Erythroblast (primary cell): ENCODE measurements at regions not wholly inside any gene's neighbourhood (a gene's known extent, or its start where the extent isn't known, plus 50 kb on each side); places are given as distances from the start of the nearest gene placed in this dataset.
"Not testable (repeated sequence)": the region's sequence is repeated elsewhere in the genome, so short reads cannot be mapped to it uniquely, and the experiment has no call there.

Source experiments
- GATA1 ChIP-seq: IDR thresholded peaks from 2 replicates; pipeline ENCODE4 v1.6.1; 2011; ENCODE audit warnings: low read depth, mild to moderate bottlenecking, control low read depth, low read length, moderate library complexity
- POLR2A ChIP-seq: IDR thresholded peaks from 2 replicates; pipeline ENCODE4 v1.6.1; 2011; ENCODE audit warnings: mild to moderate bottlenecking, low read length

- TF ChIP-seq POLR2A, GATA1: not testable (repeated sequence)
These were observed 191.4 kb downstream of the MN1 start for GRCh38 chr22:27610164-27610563.
